ENCODE measurements at regions not wholly inside any gene's neighbourhood (a gene's known extent, or its start where the extent isn't known, plus 50 kb on each side); places are given as distances from the start of the nearest gene placed in this dataset.

- Mint-ChIP-seq H3K27me3 (no peaks in the 10 kb centered on the region), H3K4me1 (no peaks in the 10 kb centered on the region), H3K27ac (no peak overlapping the region), H3K36me3 (peaks cover 24 to 34% of the 10 kb centered on the region in 2 donors), H3K9me3 (peaks cover 7 to 45% (median 26%) of the 10 kb centered on the region in 7 donors), H3K4me3 (no peak overlapping the region)
- ATAC-seq (ENCODE audit: low read depth in 2 of 2) (no peak), DNase-seq (no peak)
Observed at GRCh38 chr5:158340608-158341007, 481.7 kb upstream of the CLINT1 start.

GRCh38 chr5:158326256-158326655 is 467.3 kb upstream of the CLINT1 start:
- Mint-ChIP-seq H3K27ac (no peak overlapping the region), H3K4me3 (no peak overlapping the region), H3K27me3 (no peaks in the 10 kb centered on the region), H3K9me3 (peaks cover 4 to 25% (median 14%) of the 10 kb centered on the region in 7 donors), H3K4me1 (no peaks in the 10 kb centered on the region), H3K36me3 (peaks cover 5 to 16% of the 10 kb centered on the region in 2 donors)
- DNase-seq, result no peak
- ATAC-seq (ENCODE audit: low read depth in 2 of 2), result no peak

GRCh38 chr5:158324236-158324635 is 465.3 kb upstream of the CLINT1 start:
- Mint-ChIP-seq H3K4me1 (no peaks in the 10 kb centered on the region), H3K27ac (peak overlapping the region in 3 of 6 donors; percentile 0 to 41 (median 0)), H3K4me3 (no peak overlapping the region), H3K9me3 (peaks cover 0 to 4% (median 3%) of the 10 kb centered on the region in 7 donors), H3K36me3 (no peaks in the 10 kb centered on the region), H3K27me3 (no peaks in the 10 kb centered on the region)
- ATAC-seq (ENCODE audit: low read depth in 2 of 2) (no peak), DNase-seq (no peak)

GRCh38 chr5:158322620-158323019 is 463.7 kb upstream of the CLINT1 start:
- Mint-ChIP-seq H3K27me3 (no peaks in the 10 kb centered on the region), H3K4me3 (no peak overlapping the region), H3K27ac (no peak overlapping the region), H3K9me3 (no peaks in the 10 kb centered on the region), H3K36me3 (no peaks in the 10 kb centered on the region), H3K4me1 (peaks cover 0 to 3% (median under 1%) of the 10 kb centered on the region in 3 donors)
- ATAC-seq (ENCODE audit: low read depth in 2 of 2), result no peak
- DNase-seq, result no peak

GRCh38 chr5:158320934-158321333 is 462.0 kb upstream of the CLINT1 start:
- H3K27ac Mint-ChIP-seq, result no peak overlapping the region
- no peaks in the 10 kb centered on the region for H3K27me3 Mint-ChIP-seq
- H3K9me3 Mint-ChIP-seq, result no peaks in the 10 kb centered on the region
- H3K36me3 Mint-ChIP-seq, result no peaks in the 10 kb centered on the region
- peaks cover 0 to 8% (median 4%) of the 10 kb centered on the region in 3 donors for H3K4me1 Mint-ChIP-seq
- DNase-seq (no peak), ATAC-seq (ENCODE audit: low read depth in 2 of 2) (no peak)
- H3K4me3 Mint-ChIP-seq, result no peak overlapping the region

- peaks cover 0 to 8% (median 4%) of the 10 kb centered on the region in 3 donors for H3K4me1 Mint-ChIP-seq
- H3K4me3 Mint-ChIP-seq, result no peak overlapping the region
- DNase-seq (no peak), ATAC-seq (ENCODE audit: low read depth in 2 of 2) (no peak)
- no peaks in the 10 kb centered on the region for H3K9me3 Mint-ChIP-seq
- no peaks in the 10 kb centered on the region for H3K36me3 Mint-ChIP-seq
- H3K27me3 Mint-ChIP-seq, result no peaks in the 10 kb centered on the region
- no peak overlapping the region for H3K27ac Mint-ChIP-seq
Observed at GRCh38 chr5:158320178-158320674, 461.3 kb upstream of the CLINT1 start.

GRCh38 chr5:158317507-158317906 is 458.6 kb upstream of the CLINT1 start:
- ATAC-seq (ENCODE audit: low read depth in 2 of 2) (no peak), DNase-seq (no peak)
- H3K27ac Mint-ChIP-seq, result no peak overlapping the region
- no peaks in the 10 kb centered on the region for H3K9me3 Mint-ChIP-seq
- no peaks in the 10 kb centered on the region for H3K27me3 Mint-ChIP-seq
- H3K4me3 Mint-ChIP-seq, result no peak overlapping the region
- H3K4me1 Mint-ChIP-seq, result peaks cover 0 to 8% (median 4%) of the 10 kb centered on the region in 3 donors
- H3K36me3 Mint-ChIP-seq, result no peaks in the 10 kb centered on the region

GRCh38 chr5:158313733-158314464 is 455.0 kb upstream of the CLINT1 start:
- Mint-ChIP-seq H3K4me1 (peaks cover 0 to 8% (median 6%) of the 10 kb centered on the region in 3 donors), H3K36me3 (no peaks in the 10 kb centered on the region), H3K4me3 (peak overlapping the region in 1 of 8 donors; percentile 44), H3K9me3 (peaks cover 0 to 4% (median 0%) of the 10 kb centered on the region in 7 donors), H3K27me3 (peaks cover 0 to 8% (median 7%) of the 10 kb centered on the region in 3 donors), H3K27ac (peak overlapping the region in 1 of 6 donors; percentile 16)
- DNase-seq (no peak), ATAC-seq (ENCODE audit: low read depth in 2 of 2) (no peak)

GRCh38 chr5:158313027-158313732 is 454.2 kb upstream of the CLINT1 start:
- H3K27ac Mint-ChIP-seq, result no peak overlapping the region
- peaks cover 0 to 4% (median 0%) of the 10 kb centered on the region in 7 donors for H3K9me3 Mint-ChIP-seq
- no peak for ATAC-seq (ENCODE audit: low read depth in 2 of 2)

GRCh38 chr5:158309088-158309807 is 450.3 kb upstream of the CLINT1 start:
- ATAC-seq (ENCODE audit: low read depth in 2 of 2) (no peak), DNase-seq (no peak)
- Mint-ChIP-seq H3K27me3 (peaks cover 0 to 8% (median 7%) of the 10 kb centered on the region in 3 donors), H3K36me3 (no peaks in the 10 kb centered on the region), H3K27ac (peak overlapping the region in 1 of 6 donors; percentile 72), H3K4me1 (peaks cover 0 to 2% (median 0%) of the 10 kb centered on the region in 3 donors), H3K4me3 (no peak overlapping the region), H3K9me3 (peaks cover 0 to 4% (median 0%) of the 10 kb centered on the region in 7 donors)

More at GRCh38 chr5:158313027-158313732, 454.2 kb upstream of the CLINT1 start:
- Mint-ChIP-seq H3K4me1 (peaks cover 0 to 8% (median 6%) of the 10 kb centered on the region in 3 donors), H3K36me3 (no peaks in the 10 kb centered on the region), H3K4me3 (no peak overlapping the region), H3K27me3 (peaks cover 0 to 8% (median 7%) of the 10 kb centered on the region in 3 donors)
- no peak for DNase-seq

- Mint-ChIP-seq H3K36me3 (no peaks in the 10 kb centered on the region), H3K27me3 (peaks cover 0 to 8% (median 7%) of the 10 kb centered on the region in 3 donors), H3K4me3 (no peak overlapping the region), H3K4me1 (peaks cover 0 to 2% (median 0%) of the 10 kb centered on the region in 3 donors), H3K27ac (no peak overlapping the region), H3K9me3 (peaks cover 0 to 4% (median 0%) of the 10 kb centered on the region in 7 donors)
- no peak for ATAC-seq (ENCODE audit: low read depth in 2 of 2)
- no peak for DNase-seq
Observed at GRCh38 chr5:158308429-158309025, 449.6 kb upstream of the CLINT1 start.

- Mint-ChIP-seq H3K36me3 (no peaks in the 10 kb centered on the region), H3K4me3 (no peak overlapping the region), H3K9me3 (peaks cover 0 to 4% (median 0%) of the 10 kb centered on the region in 7 donors), H3K4me1 (peaks cover 0 to 7% (median 2%) of the 10 kb centered on the region in 3 donors), H3K27ac (no peak overlapping the region), H3K27me3 (peaks cover 0 to 8% (median 7%) of the 10 kb centered on the region in 3 donors)
- DNase-seq (no peak), ATAC-seq (ENCODE audit: low read depth in 2 of 2) (no peak)
Observed at GRCh38 chr5:158305861-158306260, 446.9 kb upstream of the CLINT1 start.

- peaks cover 0 to 7% (median 0%) of the 10 kb centered on the region in 3 donors for H3K4me1 Mint-ChIP-seq
- no peaks in the 10 kb centered on the region for H3K36me3 Mint-ChIP-seq
- no peak overlapping the region for H3K4me3 Mint-ChIP-seq
- H3K27me3 Mint-ChIP-seq, result no peaks in the 10 kb centered on the region
- no peak for DNase-seq
- no peak for ATAC-seq (ENCODE audit: low read depth in 2 of 2)
- peak overlapping the region in 1 of 6 donors; percentile 23 for H3K27ac Mint-ChIP-seq
- no peaks in the 10 kb centered on the region for H3K9me3 Mint-ChIP-seq
Observed at GRCh38 chr5:158304607-158305006, 445.7 kb upstream of the CLINT1 start.
